22Rv1 (cell line): ENCODE measurements at regions not wholly inside any gene's neighbourhood (a gene's known extent, or its start where the extent isn't known, plus 50 kb on each side); places are given as distances from the start of the nearest gene placed in this dataset.

Source experiments
- H3K27ac ChIP-seq: fragments of 450-650 bp; 2 replicates; pipeline ENCODE4 v1.5.1; 2017
- CTCF ChIP-seq: fragments of 450-650 bp; IDR thresholded peaks from 2 replicates; pipeline ENCODE4 v1.5.1; 2017; ENCODE audit warnings: mild to moderate bottlenecking
- ZFX ChIP-seq: fragments of 450-650 bp; IDR thresholded peaks from 2 replicates; pipeline ENCODE4 v1.6.1; 2017; ENCODE audit warnings: antibody characterized with exemption, borderline replicate concordance

- TF ChIP-seq CTCF (no peak), ZFX (no peak)
- H3K27ac ChIP-seq = no peak overlapping the region
These were observed 635.6 kb upstream of the SORCS1 start for GRCh38 chr10:107800061-107800460.

DNA sequence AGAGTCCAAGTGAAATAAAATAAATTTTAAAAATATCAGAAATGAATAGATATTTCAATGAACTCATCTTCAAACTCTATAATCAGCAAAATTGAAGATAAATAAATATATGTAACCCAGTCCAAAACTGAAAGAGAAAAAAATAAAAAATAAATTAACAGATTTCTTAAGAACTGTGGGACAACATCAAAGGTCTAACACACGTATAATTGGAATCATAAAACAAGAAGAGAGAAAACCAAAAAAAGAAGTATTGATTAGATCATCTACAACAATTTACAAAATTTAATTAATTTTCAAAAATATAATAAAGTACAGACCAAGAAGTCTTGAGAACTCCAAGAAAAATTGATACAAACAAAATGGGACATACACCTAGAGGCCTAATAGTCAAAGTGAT, 625.8 kb upstream of the SORCS1 start:
- TF ChIP-seq ZFX (no peak), CTCF (no peak)
- no peak overlapping the region for H3K27ac ChIP-seq

DNA sequence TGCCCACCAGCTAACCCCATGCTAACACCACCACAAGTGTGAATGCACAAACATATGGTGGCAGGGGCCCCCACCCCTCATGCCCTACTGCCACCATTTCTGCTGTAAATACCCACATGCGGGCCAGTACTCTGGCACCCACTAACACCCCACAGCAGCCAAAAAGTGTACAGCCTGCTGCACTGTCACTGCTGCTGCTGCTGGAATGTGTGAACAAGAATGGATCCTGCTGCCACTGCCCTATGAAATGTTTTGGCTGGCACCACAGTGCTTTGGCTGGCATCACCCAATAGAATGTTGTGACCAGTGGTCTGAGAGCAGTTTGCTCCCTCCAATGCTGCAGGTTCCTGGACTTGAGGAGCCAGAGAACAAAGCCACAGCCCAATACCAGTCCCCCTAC, 606.6 kb upstream of the SORCS1 start:
- H3K27ac ChIP-seq = no peak overlapping the region
- no peak for TF ChIP-seq CTCF
- no peak for TF ChIP-seq ZFX

- TF ChIP-seq ZFX (no peak), CTCF (no peak)
- H3K27ac ChIP-seq = no peak overlapping the region
These were observed 602.7 kb upstream of the SORCS1 start for GRCh38 chr10:107767185-107767584.

- H3K27ac ChIP-seq = no peak overlapping the region
- TF ChIP-seq ZFX (no peak), CTCF (no peak)
These were observed 590.3 kb upstream of the SORCS1 start for GRCh38 chr10:107754814-107755213.

DNA sequence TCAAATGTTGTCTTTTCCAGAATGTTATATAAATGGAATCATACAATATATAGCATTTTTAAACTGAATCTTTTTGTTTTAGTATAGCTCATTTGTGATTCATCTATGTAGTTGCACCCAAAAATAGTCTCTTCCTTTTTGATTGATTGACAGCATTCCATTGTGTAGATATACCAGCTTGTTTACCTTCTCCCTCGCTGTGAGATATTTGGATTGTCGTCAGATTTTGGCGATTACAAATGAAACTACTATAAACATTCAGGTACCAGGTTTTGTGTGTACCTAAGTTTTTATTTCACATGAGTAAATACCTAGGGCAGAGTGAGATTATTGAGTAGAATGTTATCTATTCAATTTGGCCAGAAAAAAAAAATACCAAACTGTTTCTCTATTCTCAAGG, 584.7 kb upstream of the SORCS1 start:
- H3K27ac ChIP-seq = no peak overlapping the region
- TF ChIP-seq ZFX = no peak
- no peak for TF ChIP-seq CTCF

GRCh38 chr10:107747851-107748250, 583.3 kb upstream of the SORCS1 start:
- TF ChIP-seq CTCF (no peak), ZFX (no peak)
- no peak overlapping the region for H3K27ac ChIP-seq
